CD4-positive, alpha-beta T cell treated with Interleukin-10 for 1 hour (primary cell): ENCODE measurements at regions not wholly inside any gene's neighbourhood (a gene's known extent, or its start where the extent isn't known, plus 50 kb on each side); places are given as distances from the start of the nearest gene placed in this dataset.
A peak's percentile ranks its signal among the peaks of the same experiment; 100 is the strongest.
"Not testable (repeated sequence)": the region's sequence is repeated elsewhere in the genome, so short reads cannot be mapped to it uniquely, and the experiment has no call there.

Source experiments
- DNase-seq: peaks from one replicate; pipeline ENCODE4 v3.0.0-alpha.2; 2020

DNA sequence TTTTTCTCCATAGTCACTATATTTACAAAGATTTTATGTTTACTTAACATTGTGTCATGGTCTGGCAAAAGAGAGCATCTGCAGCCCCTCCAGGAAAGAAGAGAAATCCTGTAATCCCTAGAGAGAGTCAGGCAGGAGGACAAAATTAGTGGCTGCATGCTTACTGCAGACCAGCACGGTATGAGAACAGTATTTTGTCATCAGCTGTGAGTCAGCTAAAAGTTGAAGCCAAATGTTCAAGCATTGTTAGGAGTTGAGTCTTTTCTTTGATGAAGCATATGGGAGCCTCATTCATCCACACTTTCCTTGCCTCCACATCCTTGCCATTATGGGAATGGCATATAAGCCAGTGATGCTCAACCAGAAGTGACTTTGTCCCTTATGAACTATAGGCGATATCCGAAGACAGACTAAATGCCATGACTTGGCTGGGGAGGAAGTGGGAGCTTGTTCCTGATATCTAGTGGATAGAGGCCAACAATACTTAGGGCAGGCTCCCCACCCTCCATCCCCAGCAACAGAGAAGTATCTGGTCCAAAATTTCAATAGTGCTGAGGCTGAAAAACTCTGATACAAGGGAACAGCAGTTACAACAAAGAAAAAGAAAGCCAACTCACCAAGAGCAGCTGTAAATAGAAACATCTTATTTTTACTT is 112.0 kb upstream of the OR5AK2 start:
- DNase-seq: no peak

DNA sequence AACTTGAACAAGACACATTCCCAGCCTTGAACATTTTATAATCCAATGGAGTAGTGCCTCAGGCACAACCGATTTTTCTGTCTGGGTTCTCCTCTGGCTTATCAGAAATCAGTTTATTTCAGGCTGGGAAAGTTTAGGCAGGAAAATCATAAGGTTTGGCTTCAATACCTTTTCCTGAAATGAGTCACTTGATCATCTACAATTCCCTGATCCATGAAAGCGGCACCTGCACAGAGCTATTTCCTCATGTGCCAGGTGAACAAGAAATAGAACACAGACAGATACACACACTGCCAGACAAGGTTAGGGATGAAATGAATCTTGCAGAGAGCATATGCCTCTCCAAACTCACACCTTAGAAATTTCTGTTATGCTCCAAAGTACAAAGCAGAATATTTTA is 106.7 kb upstream of the OR9G4 start:
- no peak for DNase-seq

DNA sequence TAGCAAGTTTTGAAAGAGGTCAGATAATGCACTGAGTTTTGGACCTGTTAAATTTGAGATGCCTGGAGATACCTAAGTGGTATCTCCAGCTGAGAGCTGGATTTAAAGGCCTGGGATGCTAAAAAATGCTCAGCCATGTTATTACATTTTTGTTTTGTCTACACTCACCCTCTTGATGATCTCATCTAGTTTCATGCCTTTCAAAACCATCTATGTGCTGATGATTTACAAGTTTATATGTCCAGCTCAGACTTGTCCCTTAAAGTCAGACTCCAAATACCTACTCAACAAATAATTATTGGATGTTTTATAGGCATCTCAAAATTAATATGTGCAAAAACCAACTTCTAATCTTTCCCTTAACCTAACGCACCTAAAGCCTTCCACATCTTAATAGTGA is 103.6 kb upstream of the OR9G4 start:
- no peak for DNase-seq

DNA sequence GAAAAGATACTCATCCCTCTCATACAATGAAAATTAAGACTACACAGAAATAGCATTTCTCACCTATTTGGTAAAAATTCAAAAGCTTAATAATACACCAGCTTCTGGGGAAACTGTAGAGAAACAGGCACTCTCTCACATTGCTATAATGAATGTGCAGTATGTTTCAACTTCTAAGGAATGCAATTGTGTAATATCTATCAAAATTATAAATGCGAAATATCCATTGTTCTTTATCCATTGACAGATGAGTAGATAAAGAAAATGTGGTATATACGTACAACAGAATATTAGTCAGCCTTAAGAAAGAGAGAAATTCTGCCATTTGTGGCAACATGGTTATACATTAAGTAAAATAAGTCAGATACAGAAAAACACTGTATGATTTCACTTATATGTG is 101.4 kb upstream of the OR9G4 start:
- DNase-seq: no peak

DNA sequence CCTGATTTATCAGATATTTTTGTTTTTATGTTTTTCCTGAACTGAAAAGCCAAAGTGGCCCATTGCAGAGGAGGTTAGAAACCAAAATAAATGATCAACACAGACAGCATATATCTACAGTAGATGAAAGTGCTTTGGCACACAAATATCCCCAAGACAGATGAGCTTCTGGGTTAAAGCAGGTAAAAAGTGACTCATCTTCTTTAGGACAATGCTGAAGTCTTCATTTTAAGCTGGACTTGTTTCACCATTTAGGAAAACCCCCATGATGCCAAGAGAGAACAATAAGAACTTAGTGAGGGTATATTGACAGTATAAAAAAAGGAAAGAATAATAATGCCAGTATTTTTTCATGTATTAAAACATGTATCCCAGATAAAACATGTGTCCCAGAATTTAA is 100.8 kb upstream of the OR9G4 start:
- no peak for DNase-seq

DNA sequence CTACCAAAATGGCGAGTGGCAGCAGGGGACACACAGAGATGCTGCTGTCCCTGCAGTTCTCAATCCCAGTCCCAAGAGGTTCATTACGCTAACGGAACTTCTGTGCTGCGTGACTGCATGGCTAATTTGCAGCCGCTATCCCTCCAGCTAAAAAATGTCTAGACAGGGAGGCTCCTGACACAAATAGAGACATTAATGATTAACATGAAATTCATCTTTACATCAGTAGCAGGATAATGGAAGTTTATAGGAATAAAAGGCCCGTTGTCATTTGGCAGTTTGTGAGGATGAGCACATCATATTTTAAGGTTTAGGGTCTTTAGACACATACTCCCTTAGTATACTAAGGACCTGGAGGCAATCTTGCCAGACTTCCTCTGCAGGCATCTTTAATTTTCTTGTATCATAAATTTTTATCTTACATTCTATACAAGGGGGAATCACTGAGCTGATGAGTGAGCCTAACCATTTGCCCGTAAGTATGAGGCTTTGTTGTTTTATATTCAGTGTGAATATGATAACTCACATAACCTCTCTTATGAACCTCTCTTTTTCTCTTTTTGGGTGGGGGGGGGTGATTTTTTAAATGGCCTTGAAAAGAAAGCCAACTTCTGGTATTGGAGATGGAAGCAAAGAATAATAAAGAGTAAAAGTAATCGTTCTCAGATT is 99.8 kb upstream of the OR9G4 start:
- no peak for DNase-seq

DNA sequence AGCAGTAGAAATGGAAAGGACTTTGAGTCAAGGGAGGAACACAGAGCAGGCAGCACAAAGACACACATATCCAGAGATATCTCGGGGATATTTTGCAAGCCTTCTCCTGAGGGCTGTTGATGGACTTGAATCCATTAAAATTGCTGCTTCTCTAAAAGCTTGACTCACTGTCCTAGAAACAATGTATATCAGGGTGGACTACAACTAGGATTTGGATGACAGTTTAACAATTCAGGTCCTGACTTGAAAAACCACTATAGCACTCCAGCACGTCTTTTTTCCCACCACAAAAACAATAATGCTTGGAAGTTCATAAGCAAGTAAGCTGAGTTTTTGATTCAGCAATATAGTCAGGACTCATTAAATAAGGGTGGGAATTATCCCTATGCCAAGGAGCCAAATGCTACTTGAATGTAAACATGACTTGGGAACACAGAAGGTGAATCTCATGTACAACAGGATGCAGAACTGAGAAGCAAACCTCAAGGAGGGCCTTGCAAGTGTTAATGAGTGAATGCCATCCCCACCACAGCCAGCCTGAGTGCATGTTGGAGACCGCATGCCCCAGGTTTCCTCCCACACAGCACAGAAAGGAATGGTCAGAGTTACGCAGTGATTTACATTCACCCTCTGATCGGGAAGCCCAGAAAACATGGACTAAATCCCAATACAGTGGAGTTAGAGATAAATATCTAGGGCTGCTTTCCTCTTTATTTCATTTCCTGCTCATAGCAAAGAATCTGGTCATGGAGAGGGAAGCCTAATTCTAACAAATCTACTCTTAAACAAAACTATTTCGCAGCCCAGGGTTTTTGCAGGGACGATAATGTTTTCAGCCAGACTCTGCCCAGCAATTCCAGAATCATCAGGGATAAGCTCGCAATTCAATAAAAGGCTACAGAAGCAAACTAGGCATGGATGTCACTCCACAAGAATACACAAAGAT is 98.4 kb upstream of the OR9G4 start:
- no peak for DNase-seq

DNA sequence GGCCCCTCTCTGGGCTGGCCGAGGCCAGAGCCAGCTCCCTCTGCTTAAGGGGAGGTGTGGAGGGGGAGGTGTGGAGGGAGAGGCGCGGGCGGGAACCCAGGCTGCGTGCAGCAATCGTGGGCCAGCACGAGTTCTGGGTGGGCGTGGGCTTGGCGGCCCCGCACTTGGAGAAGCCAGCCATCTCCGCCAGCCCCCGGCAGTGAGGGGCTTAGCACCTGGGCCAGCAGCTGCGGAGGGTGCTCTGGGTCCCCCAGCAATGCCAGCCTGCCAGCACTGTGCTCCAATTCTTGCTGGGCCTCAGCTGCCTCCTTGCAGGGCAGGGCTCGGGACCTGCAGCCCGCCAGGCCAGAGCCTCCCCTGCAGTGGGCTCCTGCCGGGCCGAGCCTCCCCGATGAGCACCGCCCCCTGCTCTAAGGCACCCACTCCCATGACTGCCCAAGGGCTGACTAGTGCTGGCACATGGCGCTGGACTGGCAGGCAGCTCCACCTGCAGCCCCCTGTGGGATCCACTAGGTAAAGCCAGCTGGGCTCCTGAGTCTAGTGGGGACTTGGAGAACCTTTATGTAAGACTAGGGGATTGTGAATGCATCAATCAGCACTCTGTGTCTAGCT is 96.7 kb upstream of the OR9G4 start:
- DNase-seq: no peak

DNA sequence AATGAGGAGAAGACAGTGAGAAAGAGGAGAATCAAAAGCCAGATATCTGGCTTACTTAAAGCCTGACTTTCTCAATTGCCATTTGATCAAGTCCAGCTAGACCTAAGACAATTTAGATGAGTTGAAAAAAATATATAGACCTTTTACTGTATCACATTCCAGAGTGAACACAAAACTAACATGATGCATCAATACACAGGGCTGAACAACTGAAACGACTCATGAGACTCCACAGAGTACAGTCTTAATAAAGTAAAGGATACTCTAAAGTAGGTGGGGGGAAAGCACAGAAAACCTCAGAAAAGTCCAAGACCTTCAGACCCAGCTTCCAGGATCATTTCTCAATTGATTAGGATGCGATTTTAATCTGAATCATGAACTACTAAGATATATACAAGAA is 95.3 kb upstream of the OR9G4 start:
- DNase-seq: no peak

DNA sequence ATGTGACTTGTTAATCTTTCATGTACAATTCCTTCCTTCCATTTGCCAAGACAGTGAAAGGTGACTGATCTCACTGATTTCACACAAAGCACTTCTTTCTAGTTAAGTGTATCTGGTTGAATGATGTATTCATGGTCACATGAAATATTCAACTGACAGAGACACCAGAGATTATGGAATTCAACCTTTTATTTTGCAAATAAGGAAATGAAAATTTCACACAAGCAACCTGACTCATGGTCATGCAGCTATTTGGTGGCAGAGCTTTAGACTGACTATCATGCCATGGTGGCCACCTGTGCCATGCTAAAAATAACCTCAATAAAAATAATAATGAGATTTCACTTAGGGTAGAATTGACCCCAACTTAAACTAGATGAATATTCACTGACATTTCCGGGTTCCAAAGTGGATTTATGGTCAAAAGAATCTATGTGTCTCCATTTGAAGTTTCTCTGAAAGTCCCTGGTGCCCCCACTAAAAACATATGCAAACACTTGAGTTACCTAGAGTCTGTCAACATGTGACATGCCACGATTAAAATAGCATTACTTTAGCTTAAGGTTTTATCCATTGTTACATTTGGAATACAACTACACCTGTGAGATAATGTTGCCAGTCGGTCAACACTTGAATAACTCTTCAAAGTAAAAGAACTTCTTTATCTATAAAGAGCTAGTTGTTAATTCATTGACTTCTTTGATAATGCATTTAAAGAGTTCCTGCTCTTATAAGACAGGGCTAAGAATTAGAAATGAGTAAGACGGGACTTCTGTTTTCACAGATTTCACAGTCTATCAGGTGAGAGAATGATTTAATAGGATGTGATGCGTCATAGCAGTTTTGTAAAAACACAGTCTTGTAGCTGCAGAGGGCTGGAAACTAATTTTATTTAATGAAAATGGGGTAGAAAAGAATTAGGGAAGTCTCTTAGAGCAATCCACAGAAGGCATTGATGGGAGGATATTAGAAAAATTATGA is 94.6 kb upstream of the OR9G4 start:
- DNase-seq: no peak

DNA sequence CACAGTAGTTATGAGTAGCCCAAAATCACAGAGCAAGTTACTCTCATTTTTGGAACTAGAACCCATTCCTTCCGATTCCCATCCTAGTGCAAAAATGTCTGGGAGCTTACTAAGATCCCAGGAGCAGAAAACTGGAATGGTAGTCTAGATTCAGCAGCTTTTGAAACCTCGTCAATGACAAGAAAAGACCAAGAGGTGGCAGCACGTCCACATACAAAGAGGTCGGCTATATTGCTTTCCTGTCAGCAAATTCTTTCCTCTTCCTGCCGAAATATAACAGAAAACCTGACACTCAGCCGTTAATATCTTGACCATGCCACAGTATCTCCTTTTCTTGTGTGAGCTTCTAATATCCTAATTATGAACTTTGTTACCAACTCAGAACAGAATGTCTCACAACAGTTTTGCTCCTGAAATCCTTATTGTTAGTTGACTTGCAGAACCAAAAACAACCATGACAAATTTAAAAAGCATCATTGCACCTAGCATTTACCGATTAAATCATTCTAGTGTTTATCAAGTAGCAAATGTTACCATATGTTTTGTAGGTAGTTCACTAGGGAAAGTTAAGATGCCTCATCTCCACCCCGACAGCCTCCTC is 92.8 kb upstream of the OR9G4 start:
- DNase-seq: peak; percentile 5

DNA sequence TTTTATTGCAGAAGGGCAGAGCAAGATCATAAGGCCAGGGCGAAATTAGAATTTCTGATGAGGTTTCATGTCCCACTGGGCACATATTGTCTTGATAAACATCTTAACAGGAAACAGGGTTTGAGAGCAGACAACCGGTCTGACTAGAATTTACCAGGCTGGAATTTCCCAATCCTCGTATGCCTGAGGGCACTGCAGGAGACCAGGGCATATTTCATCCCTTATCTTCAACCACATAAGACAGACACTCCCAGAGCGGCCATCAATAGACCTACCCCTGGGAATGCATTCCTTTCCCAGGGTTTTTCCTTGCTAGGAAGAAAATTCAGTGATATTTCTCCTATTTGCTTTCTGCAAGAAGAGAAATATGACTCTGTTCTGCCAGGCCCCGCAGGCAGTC is 78.9 kb upstream of the OR9G4 start:
- DNase-seq: not testable (repeated sequence)

DNA sequence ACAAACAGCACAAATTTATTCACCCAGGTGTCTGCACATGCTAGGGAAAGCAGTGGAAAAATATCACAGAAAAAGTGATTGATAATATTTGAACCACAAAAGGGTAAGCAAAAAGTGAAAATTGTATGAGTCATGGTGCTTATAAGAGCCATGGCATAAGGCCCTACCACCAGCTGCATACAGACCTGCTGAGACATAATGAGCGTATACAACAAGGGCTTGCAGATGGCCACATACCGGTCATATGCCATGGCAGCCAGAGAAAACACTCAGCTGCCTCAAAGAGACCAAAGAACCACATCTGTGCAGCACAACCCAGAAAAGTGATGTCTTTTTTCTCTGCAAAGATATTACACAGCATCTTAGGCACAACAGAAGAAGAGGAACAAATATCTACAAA is 71.4 kb upstream of the OR9G4 start:
- no peak for DNase-seq

DNA sequence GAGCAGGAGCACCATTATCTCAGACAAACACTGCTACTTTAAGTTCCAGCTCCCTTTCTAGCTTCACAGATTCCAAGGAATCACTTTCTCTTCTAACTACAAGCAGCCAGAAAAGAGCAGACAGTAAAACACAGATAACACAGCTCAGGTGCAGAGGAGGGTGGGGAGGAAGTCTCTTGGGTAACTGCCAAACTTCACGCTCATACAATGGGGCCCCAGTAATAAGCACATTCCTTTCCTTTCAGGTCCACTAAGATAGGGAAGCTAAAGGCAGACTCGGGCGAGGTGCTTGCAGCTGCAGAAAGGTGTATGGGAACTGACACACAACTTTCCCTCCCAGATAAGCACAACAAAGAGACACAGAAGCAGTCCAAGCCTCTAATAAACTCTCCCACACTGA is 69.2 kb upstream of the OR9G4 start:
- DNase-seq: no peak

DNA sequence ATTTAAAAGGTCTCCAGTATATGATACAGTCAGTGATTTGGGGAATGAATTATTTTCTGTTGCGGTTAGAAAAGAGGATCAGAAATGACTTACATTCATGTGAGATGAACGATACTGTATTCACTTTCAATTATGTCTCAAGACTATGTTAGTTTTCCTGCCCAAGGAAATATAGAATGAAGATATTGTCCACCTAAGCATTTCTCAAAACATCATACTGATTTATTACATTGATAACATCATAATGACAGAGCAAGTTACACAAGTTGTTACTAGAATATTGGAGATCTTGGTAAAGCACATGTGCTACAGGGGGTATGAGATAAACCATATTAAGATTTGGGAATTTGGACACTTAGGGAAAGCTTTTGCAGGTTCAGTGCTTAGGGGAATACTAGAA is 67.8 kb upstream of the OR9G4 start:
- DNase-seq: no peak

DNA sequence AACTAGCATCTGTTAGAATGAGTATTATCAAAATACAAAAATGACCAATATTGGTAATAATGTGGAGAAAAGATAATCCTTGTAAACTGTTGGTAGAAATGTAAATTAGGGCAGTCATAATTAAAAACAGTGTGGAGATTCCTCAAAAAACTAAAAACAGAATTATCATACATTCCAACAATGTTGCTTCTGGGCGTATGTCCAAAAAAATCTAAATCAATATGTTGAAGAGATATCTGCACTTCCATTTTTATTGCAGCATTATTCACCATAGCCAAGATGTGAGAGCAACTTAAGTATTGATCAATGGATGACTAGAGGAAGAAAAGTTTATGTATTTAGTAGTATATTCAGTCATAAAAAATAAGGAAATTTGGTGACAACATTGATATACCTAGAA is 59.8 kb upstream of the OR9G4 start:
- no peak for DNase-seq

DNA sequence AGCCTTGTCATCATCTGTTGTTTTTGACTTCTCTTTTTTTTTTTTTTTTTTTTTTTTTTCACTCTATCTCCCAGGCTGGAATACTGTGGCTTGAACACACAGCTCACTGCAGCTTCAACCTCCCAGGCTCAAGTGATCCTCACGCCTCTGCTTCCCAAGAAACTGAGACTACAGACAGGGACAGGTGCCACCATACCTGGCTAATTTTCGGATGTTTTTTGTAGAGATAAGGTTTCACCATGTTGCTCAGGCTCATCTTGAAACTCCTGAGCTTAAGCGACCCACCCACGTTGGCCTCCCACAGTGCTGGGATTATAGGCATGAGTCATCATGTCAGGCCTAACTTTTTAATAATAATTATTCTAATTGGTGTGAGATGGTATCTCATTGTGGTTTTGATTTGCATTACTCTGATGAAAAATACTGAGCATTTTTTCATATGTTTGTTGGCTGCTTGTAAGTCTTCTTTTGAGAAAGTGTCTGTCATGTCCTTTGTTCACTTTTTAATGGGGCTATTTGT is 51.3 kb upstream of the OR9G4 start:
- no peak for DNase-seq
